Natural killer cell (primary cell): ENCODE measurements at regions not wholly inside any gene's neighbourhood (a gene's known extent, or its start where the extent isn't known, plus 50 kb on each side); places are given as distances from the start of the nearest gene placed in this dataset.

Source experiments
- ATAC-seq, 3 donors: fragments of 150-1000 bp in 2 of 3; fragments of 200-7000 bp in 1 of 3; cut with Tn5 transposase; 1 replicate in 1 of 3; 2 replicates in 2 of 3; pipeline ENCODE4 v1.10.0; 2021; ENCODE audit warnings: mild to moderate bottlenecking in 2 of 3, moderate library complexity in 2 of 3
- DNase-seq, 2 donors: peaks; one replicate each; pipeline versions ENCODE4 v3.0.0 to v3.0.0-alpha.2; 2013 to 2021; ENCODE audit warnings: mixed read lengths in 1 of 2
- H3K27ac ChIP-seq: one replicate; pipeline ENCODE4 v1.5.1; 2013; ENCODE audit warnings: mild to moderate bottlenecking, low read length
- H3K27me3 ChIP-seq: one replicate; pipeline ENCODE4 v1.6.1; 2013; ENCODE audit warnings: low read length; ENCODE audit not compliant: control insufficient read depth, insufficient read depth
- H3K36me3 ChIP-seq: one replicate; pipeline ENCODE4 v1.6.1; 2013; ENCODE audit warnings: low read length; ENCODE audit not compliant: control insufficient read depth, insufficient read depth
- H3K4me1 ChIP-seq: one replicate; pipeline ENCODE4 v1.6.1; 2013; ENCODE audit warnings: low read length; ENCODE audit not compliant: control insufficient read depth, insufficient read depth
- H3K4me3 ChIP-seq: one replicate; pipeline ENCODE4 v1.5.1; 2013; ENCODE audit warnings: low read length
- H3K9me3 ChIP-seq: one replicate; pipeline ENCODE4 v1.6.1; 2013; ENCODE audit warnings: low read length; ENCODE audit not compliant: control insufficient read depth, insufficient read depth
- H3K27ac Mint-ChIP-seq, 2 donors: one replicate each; pipeline ENCODE4 v1.8.0; 2022; ENCODE audit warnings: mild to moderate bottlenecking in 2 of 2, mixed read lengths in 2 of 2, moderate library complexity in 1 of 2
- H3K27me3 Mint-ChIP-seq, 2 donors: one replicate each; pipeline ENCODE4 v1.8.0; 2022; ENCODE audit warnings: low read depth in 2 of 2, mixed read lengths in 2 of 2
- H3K36me3 Mint-ChIP-seq: one replicate; pipeline ENCODE4 v1.8.0; 2022; ENCODE audit warnings: mixed read lengths
- H3K4me1 Mint-ChIP-seq, 2 donors: one replicate each; pipeline ENCODE4 v1.8.0; 2022; ENCODE audit warnings: mixed read lengths in 2 of 2
- H3K4me3 Mint-ChIP-seq: one replicate; pipeline ENCODE4 v1.8.0; 2022; ENCODE audit warnings: mild to moderate bottlenecking, moderate library complexity, mixed read lengths
- H3K9me3 Mint-ChIP-seq, 2 donors: one replicate each; pipeline ENCODE4 v1.8.0; 2022; ENCODE audit warnings: mixed read lengths in 2 of 2
- CTCF ChIP-seq: fragments of 200-600 bp; IDR thresholded peaks from one replicate; pipeline ENCODE4 v1.8.0; 2022; ENCODE audit warnings: antibody characterized with exemption
- WGBS: methylation state at CpG from one replicate; pipeline ENCODE4 v1.1.7; 2013; ENCODE audit warnings: missing lambda C conversion rate; ENCODE audit not compliant: insufficient coverage; 5-methylcytosine and 5-hydroxymethylcytosine counted together
- intact Hi-C: fragments of 100-400 bp; cut with micrococcal nuclease; formaldehyde crosslinking; loops from one replicate; pipeline ENCODE4 v1.14.2; 2022

GRCh38 chr6:44663860-44664634, 276.5 kb downstream of the CDC5L start:
- Histone ChIP-seq H3K9me3 (no peaks in the 10 kb centered on the region), H3K27ac (no peak overlapping the region), H3K4me1 (no peaks in the 10 kb centered on the region), H3K4me3 (no peak overlapping the region), H3K27me3 (no peaks in the 10 kb centered on the region), H3K36me3 (no peaks in the 10 kb centered on the region)
- H3K4me3 Mint-ChIP-seq, result no peak overlapping the region
- 82% methylated on average over 6 of the region's 10 CpGs for WGBS
- intact Hi-C loops, result no loop called here
- no peak for TF ChIP-seq CTCF
- no peaks in the 10 kb centered on the region for H3K9me3 Mint-ChIP-seq
- DNase-seq (no peak), ATAC-seq (no peak)
- no peak overlapping the region for H3K27ac Mint-ChIP-seq
- H3K27me3 Mint-ChIP-seq, result peaks cover 0 to 8% of the 10 kb centered on the region in 2 donors
- no peaks in the 10 kb centered on the region for H3K4me1 Mint-ChIP-seq
- H3K36me3 Mint-ChIP-seq, result no peaks in the 10 kb centered on the region

- Histone ChIP-seq H3K4me1 (no peaks in the 10 kb centered on the region), H3K36me3 (no peaks in the 10 kb centered on the region), H3K9me3 (no peaks in the 10 kb centered on the region), H3K27me3 (no peaks in the 10 kb centered on the region), H3K27ac (no peak overlapping the region), H3K4me3 (no peak overlapping the region)
- no peaks in the 10 kb centered on the region for H3K9me3 Mint-ChIP-seq
- 89% methylated on average over 4 of the region's 4 CpGs for WGBS
- no peak overlapping the region for H3K27ac Mint-ChIP-seq
- H3K27me3 Mint-ChIP-seq, result peaks cover 0 to 9% of the 10 kb centered on the region in 2 donors
- H3K4me3 Mint-ChIP-seq, result no peak overlapping the region
- intact Hi-C loops, result no loop called here
- no peak for ATAC-seq
- H3K36me3 Mint-ChIP-seq, result no peaks in the 10 kb centered on the region
- TF ChIP-seq CTCF, result no peak
- no peaks in the 10 kb centered on the region for H3K4me1 Mint-ChIP-seq
- no peak for DNase-seq
Measured at GRCh38 chr6:44664716-44665115, 277.2 kb downstream of the CDC5L start.

- WGBS, result 92% methylated on average over 3 of the region's 3 CpGs
- no peak overlapping the region for H3K4me3 Mint-ChIP-seq
Measured at GRCh38 chr6:44665143-44665542, 277.6 kb downstream of the CDC5L start.

More at GRCh38 chr6:44665143-44665542, 277.6 kb downstream of the CDC5L start:
- H3K36me3 ChIP-seq, result no peaks in the 10 kb centered on the region
- ATAC-seq (no peak), DNase-seq (no peak)
- no peaks in the 10 kb centered on the region for H3K9me3 Mint-ChIP-seq
- H3K4me1 ChIP-seq, result no peaks in the 10 kb centered on the region
- intact Hi-C loops, result no loop called here
- no peaks in the 10 kb centered on the region for H3K9me3 ChIP-seq
- no peak overlapping the region for H3K27ac Mint-ChIP-seq
- H3K27me3 Mint-ChIP-seq, result peaks cover 0 to 9% of the 10 kb centered on the region in 2 donors
- TF ChIP-seq CTCF, result no peak
- H3K4me3 ChIP-seq, result no peak overlapping the region
- no peaks in the 10 kb centered on the region for H3K27me3 ChIP-seq
- H3K27ac ChIP-seq, result no peak overlapping the region
- no peaks in the 10 kb centered on the region for H3K36me3 Mint-ChIP-seq
- H3K4me1 Mint-ChIP-seq, result no peaks in the 10 kb centered on the region
